H9 (cell line): ENCODE measurements at regions not wholly inside any gene's neighbourhood (a gene's known extent, or its start where the extent isn't known, plus 50 kb on each side); places are given as distances from the start of the nearest gene placed in this dataset.

Source experiments
- DNase-seq: peaks from one replicate; pipeline ENCODE4 v3.0.0-alpha.2; 2017
- H2AFZ ChIP-seq: one replicate; pipeline ENCODE4 v1.6.1; 2013; ENCODE audit warnings: mild to moderate bottlenecking, low read length, control low read depth, moderate library complexity
- H2AK5ac ChIP-seq: 2 replicates; pipeline ENCODE4 v1.6.1; 2013; ENCODE audit warnings: low read length, control low read depth, mixed read lengths; ENCODE audit not compliant: insufficient read length
- H2BK120ac ChIP-seq: one replicate; pipeline ENCODE4 v1.6.1; 2013; ENCODE audit warnings: low read depth, mild to moderate bottlenecking, low read length, control low read depth, inconsistent platforms; ENCODE audit not compliant: poor library complexity, severe bottlenecking
- H2BK12ac ChIP-seq: 2 replicates; pipeline ENCODE4 v1.6.1; 2013; ENCODE audit warnings: low read length, control low read depth, mixed read lengths, low read depth; ENCODE audit not compliant: insufficient read length
- H2BK15ac ChIP-seq: 2 replicates; pipeline ENCODE4 v1.6.1; 2013; ENCODE audit warnings: low read depth, low read length, control low read depth
- H2BK20ac ChIP-seq: one replicate; pipeline ENCODE4 v1.6.1; 2013; ENCODE audit warnings: low read depth, mild to moderate bottlenecking, low read length, control low read depth, inconsistent platforms; ENCODE audit not compliant: poor library complexity, severe bottlenecking
- H2BK5ac ChIP-seq: 2 replicates; pipeline ENCODE4 v1.6.1; 2013; ENCODE audit warnings: low read length, control low read depth, mixed read lengths; ENCODE audit not compliant: insufficient read length
- H3K14ac ChIP-seq: 2 replicates; pipeline ENCODE4 v1.6.1; 2013; ENCODE audit warnings: low read length, control low read depth; ENCODE audit not compliant: insufficient read depth
- H3K18ac ChIP-seq: 2 replicates; pipeline ENCODE4 v1.6.1; 2013; ENCODE audit warnings: low read depth, mild to moderate bottlenecking, mixed read lengths, low read length, control low read depth; ENCODE audit not compliant: insufficient read length
- H3K23ac ChIP-seq: 2 replicates; pipeline ENCODE4 v1.6.1; 2013; ENCODE audit warnings: low read length, control low read depth, mixed read lengths, low read depth; ENCODE audit not compliant: insufficient read length
- H3K23me2 ChIP-seq: 2 replicates; pipeline ENCODE4 v1.6.1; 2013; ENCODE audit warnings: low read depth, mild to moderate bottlenecking, mixed read lengths, low read length, control low read depth; ENCODE audit not compliant: insufficient read length, poor library complexity, severe bottlenecking
- H3K27ac ChIP-seq: 2 replicates; pipeline ENCODE4 v1.5.1; 2013; ENCODE audit warnings: low read length, control low read depth, mixed read lengths, low read depth; ENCODE audit not compliant: insufficient read length
- H3K27me3 ChIP-seq: 2 replicates; pipeline ENCODE4 v1.6.1; 2013; ENCODE audit warnings: low read length, control low read depth, inconsistent platforms; ENCODE audit not compliant: insufficient read depth
- H3K4ac ChIP-seq: 2 replicates; pipeline ENCODE4 v1.6.1; 2013; ENCODE audit warnings: low read depth, mild to moderate bottlenecking, control low read depth, inconsistent platforms, low read length, moderate library complexity
- H3K4me1 ChIP-seq: 2 replicates; pipeline ENCODE4 v1.6.1; 2013; ENCODE audit warnings: low read length, control low read depth, inconsistent platforms; ENCODE audit not compliant: insufficient read depth
- H3K4me2 ChIP-seq: 2 replicates; pipeline ENCODE4 v1.6.1; 2013; ENCODE audit warnings: low read length, control low read depth, mixed read lengths; ENCODE audit not compliant: insufficient read length, insufficient read depth
- H3K56ac ChIP-seq: 2 replicates; pipeline ENCODE4 v1.6.1; 2013; ENCODE audit warnings: low read depth, mild to moderate bottlenecking, mixed read lengths, low read length, control low read depth; ENCODE audit not compliant: insufficient read length
- H3K79me1 ChIP-seq: 2 replicates; pipeline ENCODE4 v1.6.1; 2013; ENCODE audit warnings: low read depth, mild to moderate bottlenecking, moderate library complexity, low read length, control low read depth, inconsistent platforms; ENCODE audit not compliant: insufficient read depth, poor library complexity, severe bottlenecking
- H3K79me2 ChIP-seq: 2 replicates; pipeline ENCODE4 v1.6.1; 2013; ENCODE audit warnings: low read length, control low read depth, inconsistent platforms; ENCODE audit not compliant: insufficient read depth
- H3K9ac ChIP-seq: 2 replicates; pipeline ENCODE4 v1.6.1; 2013; ENCODE audit warnings: low read length, control low read depth, mixed read lengths; ENCODE audit not compliant: insufficient read length; ENCODE audit errors: extremely low read depth
- H3K9me3 ChIP-seq: one replicate; pipeline ENCODE4 v1.6.1; 2013; ENCODE audit warnings: low read depth, low read length, inconsistent platforms; ENCODE audit not compliant: control insufficient read depth
- H3T11ph ChIP-seq: one replicate; pipeline ENCODE4 v1.6.1; 2013; ENCODE audit warnings: mild to moderate bottlenecking, low read length, control low read depth, inconsistent platforms
- H4K20me1 ChIP-seq: one replicate; pipeline ENCODE4 v1.6.1; 2013; ENCODE audit not compliant: control insufficient read depth, insufficient read length, insufficient read depth
- H4K5ac ChIP-seq: 2 replicates; pipeline ENCODE4 v1.6.1; 2013; ENCODE audit warnings: low read depth, mild to moderate bottlenecking, mixed read lengths, low read length, control low read depth; ENCODE audit not compliant: insufficient read length
- H4K8ac ChIP-seq: replicated peaks from 2 replicates; pipeline ENCODE4 v1.6.1; 2013; ENCODE audit warnings: low read length, control low read depth, mixed read lengths, low read depth; ENCODE audit not compliant: insufficient read length
- H4K91ac ChIP-seq: 2 replicates; pipeline ENCODE4 v1.6.1; 2013; ENCODE audit warnings: low read depth, mild to moderate bottlenecking, moderate library complexity, mixed read lengths, low read length, control low read depth; ENCODE audit not compliant: insufficient read length
- H3K27ac Mint-ChIP-seq, 3 experiments: 2 replicates in 2 of 3; 3 replicates in 1 of 3; pipeline ENCODE4 v1.8.0; 2020 to 2021; ENCODE audit warnings: mixed read lengths in 3 of 3, mild to moderate bottlenecking in 1 of 3, moderate library complexity in 1 of 3
- H3K27me3 Mint-ChIP-seq: 2 replicates; pipeline ENCODE4 v1.8.0; 2021; ENCODE audit warnings: low read depth, mild to moderate bottlenecking, moderate library complexity, mixed read lengths
- H3K36me3 Mint-ChIP-seq, 3 experiments: 2 replicates in 2 of 3; 3 replicates in 1 of 3; pipeline ENCODE4 v1.8.0; 2020 to 2021; ENCODE audit warnings: low read depth in 3 of 3, mixed read lengths in 3 of 3; ENCODE audit not compliant: insufficient read depth in 1 of 3
- H3K4me1 Mint-ChIP-seq, 2 experiments: 2 replicates each; pipeline ENCODE4 v1.8.0; 2020; ENCODE audit warnings: mixed read lengths in 2 of 2
- H3K4me3 Mint-ChIP-seq, 2 experiments: 2 replicates in 1 of 2; 3 replicates in 1 of 2; pipeline ENCODE4 v1.8.0; 2020 to 2021; ENCODE audit warnings: mild to moderate bottlenecking in 2 of 2, mixed read lengths in 2 of 2, moderate library complexity in 1 of 2
- H3K9me3 Mint-ChIP-seq, 2 experiments: 2 replicates in 1 of 2; 3 replicates in 1 of 2; pipeline ENCODE4 v1.8.0; 2020; ENCODE audit warnings: mild to moderate bottlenecking in 2 of 2, mixed read lengths in 2 of 2, moderate library complexity in 1 of 2
- CTCF ChIP-seq: fragments of 200-600 bp; sonication (generic); conservative IDR thresholded peaks from 3 replicates; pipeline ENCODE4 v1.8.0; 2021; ENCODE audit warnings: antibody characterized with exemption, mild to moderate bottlenecking
- WGBS: extraction: QIAGEN DNeasy Blood & Tissue Kit; methylation state at CpG from one replicate; pipeline ENCODE4 v1.1.7; 2013; ENCODE audit warnings: missing lambda C conversion rate, low lambda C conversion rate, mixed read lengths; ENCODE audit not compliant: insufficient read length; ENCODE audit errors: extremely low coverage; 5-methylcytosine and 5-hydroxymethylcytosine counted together

DNA sequence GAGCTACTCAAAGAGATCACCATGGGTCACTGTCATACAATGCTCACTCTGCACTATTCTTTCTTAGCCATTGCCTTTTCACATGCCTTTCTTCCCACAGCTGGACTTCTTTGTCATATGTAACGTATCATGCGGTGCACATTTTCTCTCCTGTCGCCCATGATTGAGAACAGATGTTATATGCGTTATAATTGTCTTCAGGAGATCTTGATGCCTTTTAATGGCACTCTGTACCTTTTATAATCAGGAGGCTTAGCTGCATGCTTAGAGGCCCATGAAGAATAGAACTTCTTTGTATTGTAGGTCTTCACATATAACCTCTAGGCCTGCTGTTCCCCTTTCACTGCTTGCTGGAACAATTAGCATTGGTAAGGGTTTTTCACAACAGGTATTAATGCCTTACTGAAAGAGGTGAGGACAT lies 436.1 kb downstream of the CDH10 start:
- Histone ChIP-seq H3K23ac (no peak overlapping the region), H3K27ac (no peak overlapping the region), H3T11ph (no peak overlapping the region), H3K79me1 (no peaks in the 10 kb centered on the region), H3K4ac (no peak overlapping the region), H3K23me2 (no peaks in the 10 kb centered on the region), H3K79me2 (no peaks in the 10 kb centered on the region), H2BK12ac (no peak overlapping the region), H4K91ac (no peak overlapping the region), H3K9me3 (no peaks in the 10 kb centered on the region), H2BK20ac (no peak overlapping the region), H3K4me2 (no peak overlapping the region), H4K5ac (no peak overlapping the region), H2AFZ (no peak overlapping the region), H3K4me1 (peaks cover 4% of the 10 kb centered on the region; the same call in 1 of the 2 replicates), H3K18ac (no peak overlapping the region), H2BK5ac (no peak overlapping the region), H3K27me3 (no peaks in the 10 kb centered on the region), H3K56ac (no peak overlapping the region), H4K20me1 (no peaks in the 10 kb centered on the region), H3K14ac (no peak overlapping the region), H3K9ac (no peak overlapping the region), H2BK120ac (no peak overlapping the region), H2BK15ac (no peak overlapping the region), H4K8ac (no peak overlapping the region), H2AK5ac (no peak overlapping the region)
- Mint-ChIP-seq H3K27me3 (no peaks in the 10 kb centered on the region), H3K4me3 (0 out of 5 replicates have a peak overlapping the region, but pooled peaks of 1 of the 2 experiments have one; percentile 2), H3K27ac (peak overlapping the region in 2 of 3 experiments; percentile 66 to 97; a peak in 4 of 7 replicates), H3K4me1 (peaks cover 33 to 35% of the 10 kb centered on the region in 2 experiments), H3K9me3 (peaks cover 20 to 26% of the 10 kb centered on the region in 2 experiments), H3K36me3 (peaks cover 9 to 30% (median 11%) of the 10 kb centered on the region in 3 experiments; a peak in 6 of 7 replicates)
- peak; percentile 22 for DNase-seq
- no peak for TF ChIP-seq CTCF
- WGBS: no CpG with 5 or more reads among the region's 4 CpGs
